Retinal pigment epithelial cell (primary cell): ENCODE measurements at regions not wholly inside any gene's neighbourhood (a gene's known extent, or its start where the extent isn't known, plus 50 kb on each side); places are given as distances from the start of the nearest gene placed in this dataset.

Experiments used
- DNase-seq: peaks from one replicate; pipeline ENCODE4 v3.0.0-alpha.2; 2010; ENCODE audit warnings: low read depth
- H3K4me3 ChIP-seq: 2 replicates; pipeline ENCODE4 v1.5.1; 2011; ENCODE audit warnings: mild to moderate bottlenecking, low read length, control low read depth, moderate library complexity
- CTCF ChIP-seq: conservative IDR thresholded peaks from 2 replicates; pipeline ENCODE4 v1.5.1; 2011; ENCODE audit warnings: low read depth, low read length, control low read depth, inconsistent platforms

- no peak overlapping the region for H3K4me3 ChIP-seq
Measured at GRCh38 chr15:38053776-38054175, 119.3 kb downstream of the TMCO5A start.

GRCh38 chr15:38054488-38054887 lies 120.0 kb downstream of the TMCO5A start:
- TF ChIP-seq CTCF = no peak
- H3K4me3 ChIP-seq = no peak overlapping the region
- DNase-seq = no peak

More at GRCh38 chr15:38053776-38054175, 119.3 kb downstream of the TMCO5A start:
- TF ChIP-seq CTCF = no peak
- DNase-seq = no peak

- DNase-seq = no peak
Measured at GRCh38 chr15:38058596-38059075, 124.2 kb downstream of the TMCO5A start.

GRCh38 chr15:38059665-38060064 lies 125.2 kb downstream of the TMCO5A start:
- no peak for DNase-seq
- no peak overlapping the region for H3K4me3 ChIP-seq
- no peak for TF ChIP-seq CTCF

More at GRCh38 chr15:38058596-38059075, 124.2 kb downstream of the TMCO5A start:
- H3K4me3 ChIP-seq = no peak overlapping the region
- no peak for TF ChIP-seq CTCF

- no peak overlapping the region for H3K4me3 ChIP-seq
- TF ChIP-seq CTCF = no peak
- no peak for DNase-seq
Measured at GRCh38 chr15:38061856-38062649, 127.6 kb downstream of the TMCO5A start.

GRCh38 chr15:38062696-38063095 lies 128.3 kb downstream of the TMCO5A start:
- no peak overlapping the region for H3K4me3 ChIP-seq
- TF ChIP-seq CTCF = no peak
- no peak for DNase-seq
